Spleen (tissue), 11 donors: ENCODE measurements at regions not wholly inside any gene's neighbourhood (a gene's known extent, or its start where the extent isn't known, plus 50 kb on each side); places are given as distances from the start of the nearest gene placed in this dataset.

ENCODE experiments used
- DNase-seq: peaks from one replicate; pipeline ENCODE4 v3.0.0-alpha.2; 2020
- H3K27ac ChIP-seq, 8 donors: fragments of 200-600 bp; sonication (generic) in 7 of 8; 1 replicate in 4 of 8; 2 replicates in 4 of 8; pipeline versions ENCODE4 v1.5.0 to v1.8.0; 2016 to 2021; ENCODE audit warnings: inconsistent platforms in 4 of 8, mild to moderate bottlenecking in 4 of 8, moderate library complexity in 1 of 8
- H3K27me3 ChIP-seq, 7 donors: fragments of 200-600 bp; sonication (generic) in 6 of 7; replicated peaks in 1 of 7; 1 replicate in 4 of 7; 2 replicates in 3 of 7; pipeline versions ENCODE4 v1.5.0 to v1.8.0; 2016 to 2021; ENCODE audit warnings: inconsistent platforms in 3 of 7, mild to moderate bottlenecking in 1 of 7
- H3K36me3 ChIP-seq, 6 donors: fragments of 200-600 bp; sonication (generic) in 5 of 6; 1 replicate in 4 of 6; 2 replicates in 2 of 6; pipeline versions ENCODE4 v1.5.0 to v1.8.0; 2016 to 2021; ENCODE audit warnings: inconsistent platforms in 2 of 6
- H3K4me1 ChIP-seq, 6 donors: fragments of 200-600 bp; sonication (generic) in 5 of 6; 1 replicate in 3 of 6; 2 replicates in 3 of 6; pipeline versions ENCODE4 v1.5.0 to v1.8.0; 2016 to 2021; ENCODE audit warnings: inconsistent platforms in 3 of 6
- H3K4me3 ChIP-seq, 8 donors: fragments of 200-600 bp; sonication (generic) in 7 of 8; 1 replicate in 4 of 8; 2 replicates in 4 of 8; pipeline versions ENCODE4 v1.5.0 to v1.8.0; 2016 to 2021; ENCODE audit warnings: inconsistent platforms in 4 of 8, mild to moderate bottlenecking in 4 of 8, moderate library complexity in 2 of 8
- H3K9me3 ChIP-seq, 8 donors: fragments of 200-600 bp; sonication (generic) in 7 of 8; 1 replicate in 4 of 8; 2 replicates in 4 of 8; pipeline versions ENCODE4 v1.5.0 to v1.8.0; 2016 to 2021; ENCODE audit warnings: inconsistent platforms in 4 of 8
- CTCF ChIP-seq, 11 experiments: fragments of 200-600 bp in 7 of 11; fragments of 450-650 bp in 4 of 11; sonication (generic) in 4 of 11; IDR thresholded peaks in 8 of 11; conservative IDR thresholded peaks in 3 of 11; 1 replicate in 7 of 11; 2 replicates in 4 of 11; pipeline versions ENCODE4 v1.4.0 to v1.8.0; 2016 to 2021; ENCODE audit warnings: antibody characterized with exemption in 11 of 11, inconsistent platforms in 4 of 11, mild to moderate bottlenecking in 1 of 11
- POLR2A ChIP-seq, 3 donors: fragments of 450-650 bp; IDR thresholded peaks; one replicate each; pipeline ENCODE4 v1.5.1; 2017; ENCODE audit warnings: antibody characterized with exemption in 3 of 3, mild to moderate bottlenecking in 1 of 3
- POLR2AphosphoS5 ChIP-seq, 3 donors: sonication (generic); formaldehyde crosslinking; IDR thresholded peaks; one replicate each; pipeline ENCODE4 v1.5.1; 2017; ENCODE audit warnings: antibody characterized with exemption in 3 of 3
- WGBS, 5 donors: extraction: QIAGEN DNeasy Blood & Tissue Kit in 3 of 5; methylation state at CpG; one replicate each; pipeline versions ENCODE4 v1.1.5 to v1.1.7; 2013 to 2018; 5-methylcytosine and 5-hydroxymethylcytosine counted together
- intact Hi-C: fragments of 100-400 bp; cut with DNase I; formaldehyde crosslinking; loops from one replicate; pipeline ENCODE4 v1.15.0; 2023; ENCODE audit warnings: low total_unique reads
- donor health status: healthy with polysubstance abuse.
- donor health status: DM: no; HTN: no; CAD: no; lungs with moderate emphysema.
- donor health status: DM: no; HTN: no; CAD: no.
- donor health status: Bipolar disorder and iron deficiency.
- donor health status: healthy.
- donor health status: DM: no; HTN: no; CAD: no.
- donor health status: DM: yes; HTN: yes; CAD: no.

GRCh38 chr3:8365541-8365940, 136.1 kb upstream of the LMCD1 start:
- H3K36me3 ChIP-seq, result no peaks in the 10 kb centered on the region
- no peak for DNase-seq
- H3K9me3 ChIP-seq, result peaks cover 0 to 12% (median 0%) of the 10 kb centered on the region in 8 donors
- no peaks in the 10 kb centered on the region for H3K4me1 ChIP-seq
- H3K27me3 ChIP-seq, result no peaks in the 10 kb centered on the region
- no peak overlapping the region for H3K27ac ChIP-seq
- intact Hi-C loops, result no loop called here
- 44 to 62% (median 51%) methylated on average over 5 of the region's 5 CpGs for WGBS, 5 donors
- H3K4me3 ChIP-seq, result no peak overlapping the region
- TF ChIP-seq POLR2AphosphoS5 (IDR thresholded peaks at IDR 0.05) (no peak), CTCF (IDR thresholded peaks at IDR 0.05 in 8 of 11, conservative IDR thresholded peaks at IDR 0.05 in 3 of 11) (no peak), POLR2A (IDR thresholded peaks at IDR 0.05) (no peak)

GRCh38 chr3:8366219-8366810, 135.3 kb upstream of the LMCD1 start:
- Histone ChIP-seq H3K9me3 (peaks cover 0 to 5% (median 0%) of the 10 kb centered on the region in 8 donors), H3K27ac (no peak overlapping the region), H3K36me3 (no peaks in the 10 kb centered on the region), H3K27me3 (no peaks in the 10 kb centered on the region), H3K4me1 (no peaks in the 10 kb centered on the region), H3K4me3 (no peak overlapping the region)
- intact Hi-C loops, result no loop called here
- TF ChIP-seq POLR2AphosphoS5 (IDR thresholded peaks at IDR 0.05) (no peak), POLR2A (IDR thresholded peaks at IDR 0.05) (no peak), CTCF (IDR thresholded peaks at IDR 0.05 in 8 of 11, conservative IDR thresholded peaks at IDR 0.05 in 3 of 11) (no peak)
- DNase-seq, result no peak
- 77 to 94% (median 88%) methylated on average over 1 of the region's 1 CpG for WGBS, 5 donors

- intact Hi-C loops, result no loop called here
- Histone ChIP-seq H3K27ac (no peak overlapping the region), H3K4me3 (no peak overlapping the region), H3K36me3 (no peaks in the 10 kb centered on the region), H3K9me3 (peaks cover 0 to 1% (median 0%) of the 10 kb centered on the region in 8 donors), H3K4me1 (no peaks in the 10 kb centered on the region), H3K27me3 (no peaks in the 10 kb centered on the region)
- TF ChIP-seq POLR2A (IDR thresholded peaks at IDR 0.05) (no peak), CTCF (IDR thresholded peaks at IDR 0.05 in 8 of 11, conservative IDR thresholded peaks at IDR 0.05 in 3 of 11) (no peak), POLR2AphosphoS5 (IDR thresholded peaks at IDR 0.05) (no peak)
- WGBS, 5 donors, result 86 to 95% (median 87%) methylated on average over 5 of the region's 5 CpGs
- DNase-seq, result no peak
These were observed 133.0 kb upstream of the LMCD1 start for GRCh38 chr3:8368598-8368997.

- peaks cover 0 to 11% (median 0%) of the 10 kb centered on the region in 8 donors for H3K9me3 ChIP-seq
- no peak overlapping the region for H3K27ac ChIP-seq
- H3K27me3 ChIP-seq, result no peaks in the 10 kb centered on the region
- no peak for DNase-seq
- no peaks in the 10 kb centered on the region for H3K36me3 ChIP-seq
- intact Hi-C loops, result no loop called here
- WGBS, 5 donors, result 83 to 97% (median 94%) methylated on average over 1 of the region's 1 CpG
- no peak for TF ChIP-seq POLR2A (IDR thresholded peaks at IDR 0.05)
- no peaks in the 10 kb centered on the region for H3K4me1 ChIP-seq
- no peak overlapping the region for H3K4me3 ChIP-seq
These were observed 132.0 kb upstream of the LMCD1 start for GRCh38 chr3:8369638-8370037.
